ENCODE measurements at regions not wholly inside any gene's neighbourhood (a gene's known extent, or its start where the extent isn't known, plus 50 kb on each side); places are given as distances from the start of the nearest gene placed in this dataset.

DNA sequence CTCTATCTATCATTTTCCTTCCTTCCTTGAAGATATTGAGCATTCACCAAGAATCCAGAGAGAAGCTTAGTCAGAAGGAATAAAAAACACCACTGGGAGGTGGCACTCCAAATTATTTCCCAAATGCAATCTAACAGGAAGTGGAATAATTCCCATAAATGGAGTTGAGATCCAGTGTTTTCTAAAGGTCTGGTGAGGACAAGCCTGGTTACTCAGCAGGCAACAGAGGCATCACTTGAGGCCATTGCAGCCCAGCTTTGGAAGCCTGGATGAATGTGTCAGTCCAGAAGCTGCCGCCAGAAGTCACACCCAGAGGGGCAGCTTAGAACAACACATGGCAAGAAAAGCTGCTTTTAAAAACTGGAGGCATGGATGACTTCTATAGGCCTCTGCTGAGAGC lies 288.9 kb upstream of the KLF6 start:
- Histone ChIP-seq H3K36me3 (no peaks in the 10 kb centered on the region), H3K27me3 (no peaks in the 10 kb centered on the region), H3K4me3 (no peak overlapping the region), H3K9me3 (no peaks in the 10 kb centered on the region), H3K27ac (peak overlapping the region in 1 of 4 donors; percentile 35), H3K4me1 (peaks cover 0 to 28% (median 13%) of the 10 kb centered on the region in 4 donors)
- no peak for TF ChIP-seq EP300 (IDR thresholded peaks at IDR 0.05; ENCODE audit: low read depth)
- TF ChIP-seq POLR2A (IDR thresholded peaks at IDR 0.05) = no peak
- no peak for TF ChIP-seq POLR2AphosphoS5 (IDR thresholded peaks at IDR 0.05)
- TF ChIP-seq, protein P1, sequence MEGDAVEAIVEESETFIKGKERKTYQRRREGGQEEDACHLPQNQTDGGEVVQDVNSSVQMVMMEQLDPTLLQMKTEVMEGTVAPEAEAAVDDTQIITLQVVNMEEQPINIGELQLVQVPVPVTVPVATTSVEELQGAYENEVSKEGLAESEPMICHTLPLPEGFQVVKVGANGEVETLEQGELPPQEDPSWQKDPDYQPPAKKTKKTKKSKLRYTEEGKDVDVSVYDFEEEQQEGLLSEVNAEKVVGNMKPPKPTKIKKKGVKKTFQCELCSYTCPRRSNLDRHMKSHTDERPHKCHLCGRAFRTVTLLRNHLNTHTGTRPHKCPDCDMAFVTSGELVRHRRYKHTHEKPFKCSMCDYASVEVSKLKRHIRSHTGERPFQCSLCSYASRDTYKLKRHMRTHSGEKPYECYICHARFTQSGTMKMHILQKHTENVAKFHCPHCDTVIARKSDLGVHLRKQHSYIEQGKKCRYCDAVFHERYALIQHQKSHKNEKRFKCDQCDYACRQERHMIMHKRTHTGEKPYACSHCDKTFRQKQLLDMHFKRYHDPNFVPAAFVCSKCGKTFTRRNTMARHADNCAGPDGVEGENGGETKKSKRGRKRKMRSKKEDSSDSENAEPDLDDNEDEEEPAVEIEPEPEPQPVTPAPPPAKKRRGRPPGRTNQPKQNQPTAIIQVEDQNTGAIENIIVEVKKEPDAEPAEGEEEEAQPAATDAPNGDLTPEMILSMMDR (IDR thresholded peaks at IDR 0.05) = no peak
- 71% methylated on average over 1 of the region's 1 CpG; no CpG with 5 or more reads in 1 of the 2 donors for WGBS, 2 donors (ENCODE audit: low coverage in 1 of 2)
- in situ Hi-C loops (cut with MboI; ENCODE audit: low pct_ligation_motif_present in 1 of 4, low pct_unique_long_range_greater_than_20kb in 1 of 4, low sequenced_read_pairs in 3 of 4) (loop anchor here in 2 of 4 donors (25.0 kb wide), 3 partner anchors 88 to 612 kb away; no protein-coding TSS in a partner anchor), intact Hi-C loops (cut with DNase I; ENCODE audit: low total_unique reads) (no loop called here)
- no peak for DNase-seq

DNA sequence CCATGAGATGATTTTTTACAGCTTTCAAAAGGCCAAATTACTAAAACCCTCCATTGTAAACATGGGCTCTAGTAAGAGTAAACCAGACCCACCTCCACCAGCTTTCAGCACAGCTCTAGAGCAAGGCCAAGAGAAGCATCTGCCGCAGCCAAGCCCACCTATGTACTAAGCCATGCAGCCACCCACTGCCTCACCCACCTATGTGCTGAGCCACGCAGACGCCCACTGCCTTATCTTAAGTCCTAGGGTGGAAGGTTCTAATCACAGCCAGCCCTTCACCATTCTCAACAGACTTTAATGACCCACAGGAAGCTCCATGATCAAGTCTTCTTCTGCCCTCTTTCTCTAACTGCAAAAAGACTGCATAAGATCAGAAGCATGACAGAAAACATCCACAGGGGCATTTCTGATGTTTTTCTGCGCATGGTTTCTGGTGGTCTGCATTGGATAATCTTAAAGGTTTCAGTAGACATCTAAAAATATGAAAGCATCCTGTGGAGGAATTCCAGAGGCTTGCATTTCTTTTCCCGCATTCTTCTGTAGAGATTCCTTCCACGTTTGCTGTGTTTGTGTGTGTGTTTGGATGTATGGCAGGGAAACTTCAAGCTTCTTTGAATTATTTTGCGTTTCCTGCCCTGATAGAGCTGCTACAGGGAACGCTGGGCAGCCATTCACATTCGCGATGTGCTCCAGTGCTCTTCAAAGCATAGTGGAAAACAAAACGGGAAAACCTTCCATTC lies 286.1 kb upstream of the KLF6 start:
- TF ChIP-seq POLR2A (IDR thresholded peaks at IDR 0.05) (no peak), EP300 (IDR thresholded peaks at IDR 0.05; ENCODE audit: low read depth) (no peak), POLR2AphosphoS5 (IDR thresholded peaks at IDR 0.05) (no peak)
- TF ChIP-seq, protein P1 (IDR thresholded peaks at IDR 0.05) = no peak
- Histone ChIP-seq H3K36me3 (no peaks in the 10 kb centered on the region), H3K4me3 (no peak overlapping the region), H3K27ac (no peak overlapping the region), H3K27me3 (no peaks in the 10 kb centered on the region), H3K9me3 (no peaks in the 10 kb centered on the region), H3K4me1 (peaks cover 0 to 55% (median 32%) of the 10 kb centered on the region in 4 donors)
- in situ Hi-C loops (cut with MboI; ENCODE audit: low pct_ligation_motif_present in 1 of 4, low pct_unique_long_range_greater_than_20kb in 1 of 4, low sequenced_read_pairs in 3 of 4) = loop anchor here in 2 of 4 donors (25.0 kb wide), 3 partner anchors 91 to 609 kb away; no protein-coding TSS in a partner anchor
- intact Hi-C loops (cut with DNase I; ENCODE audit: low total_unique reads) = no loop called here
- DNase-seq = no peak
- 41 to 91% methylated on average over 2 to 11 of the region's 11 CpGs for WGBS, 2 donors (ENCODE audit: low coverage in 1 of 2)

DNA sequence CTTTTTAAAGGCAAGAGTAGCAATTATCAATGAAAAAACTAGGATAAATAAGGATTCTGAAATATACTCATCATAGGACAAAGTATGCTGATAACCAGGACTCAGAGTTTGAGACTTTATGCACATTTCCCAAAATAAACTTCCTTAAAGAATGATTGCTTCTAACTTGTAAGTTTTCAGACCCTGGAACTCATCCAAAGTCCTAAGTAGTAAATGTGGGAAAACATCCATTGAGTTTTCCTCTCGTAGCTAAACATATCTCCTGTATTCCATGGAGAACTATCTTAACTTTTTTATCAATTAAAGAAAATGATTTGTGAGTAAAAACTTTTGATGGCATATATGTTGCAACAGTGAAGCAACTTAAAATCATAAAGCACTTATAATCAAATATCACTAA lies 285.2 kb upstream of the KLF6 start:
- intact Hi-C loops (cut with DNase I; ENCODE audit: low total_unique reads) = no loop called here
- Histone ChIP-seq H3K36me3 (no peaks in the 10 kb centered on the region), H3K27ac (peak overlapping the region in 2 of 4 donors; percentile 87 to 91), H3K4me1 (peaks cover 0 to 57% (median 32%) of the 10 kb centered on the region in 4 donors), H3K27me3 (no peaks in the 10 kb centered on the region), H3K4me3 (no peak overlapping the region), H3K9me3 (no peaks in the 10 kb centered on the region)
- in situ Hi-C loops (cut with MboI; ENCODE audit: low pct_ligation_motif_present in 1 of 4, low pct_unique_long_range_greater_than_20kb in 1 of 4, low sequenced_read_pairs in 3 of 4) = loop anchor here in 2 of 4 donors (25.0 kb wide), 3 partner anchors 92 to 608 kb away; no protein-coding TSS in a partner anchor
- DNase-seq = no peak
- TF ChIP-seq POLR2AphosphoS5 (IDR thresholded peaks at IDR 0.05) = no peak
- no peak for TF ChIP-seq POLR2A (IDR thresholded peaks at IDR 0.05)
- TF ChIP-seq, protein P1 (IDR thresholded peaks at IDR 0.05) = no peak
- 29 to 30% methylated on average over 1 of the region's 1 CpG for WGBS, 2 donors (ENCODE audit: low coverage in 1 of 2)

DNA sequence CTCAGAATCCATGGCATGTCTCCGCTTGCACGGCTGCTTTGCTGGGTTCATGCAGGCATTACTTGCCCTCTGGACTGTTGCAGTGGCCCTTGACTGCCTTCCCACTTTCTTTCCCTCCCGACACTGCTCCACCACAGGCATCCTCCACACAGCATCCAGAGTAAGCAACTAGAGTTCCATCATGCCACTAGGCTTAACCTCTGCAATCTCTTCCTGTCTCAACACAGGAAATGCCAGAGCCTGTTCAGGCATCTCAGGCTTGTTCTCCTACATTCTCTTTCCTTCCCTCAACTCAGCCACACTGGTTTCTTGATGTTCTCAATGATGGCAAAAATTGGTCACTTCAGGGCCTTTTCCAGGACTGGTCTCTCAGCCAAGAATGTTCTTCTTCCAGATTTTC lies 284.5 kb upstream of the KLF6 start:
- no peaks in the 10 kb centered on the region for H3K36me3 ChIP-seq
- intact Hi-C loops (cut with DNase I; ENCODE audit: low total_unique reads) = no loop called here
- WGBS, 2 donors (ENCODE audit: low coverage in 1 of 2) = 83 to 100% methylated on average over 2 to 3 of the region's 3 CpGs

More for the DNA sequence above, 284.5 kb upstream of the KLF6 start:
- no peak for DNase-seq
- no peak overlapping the region for H3K4me3 ChIP-seq
- in situ Hi-C loops (cut with MboI; ENCODE audit: low pct_ligation_motif_present in 1 of 4, low pct_unique_long_range_greater_than_20kb in 1 of 4, low sequenced_read_pairs in 3 of 4) = loop anchor here in 2 of 4 donors (25.0 kb wide), 3 partner anchors 93 to 607 kb away; no protein-coding TSS in a partner anchor
- no peaks in the 10 kb centered on the region for H3K27me3 ChIP-seq
- TF ChIP-seq, protein P1 (IDR thresholded peaks at IDR 0.05) = no peak
- TF ChIP-seq POLR2A (IDR thresholded peaks at IDR 0.05) = no peak
- no peak for TF ChIP-seq EP300 (IDR thresholded peaks at IDR 0.05; ENCODE audit: low read depth)
- no peak for TF ChIP-seq POLR2AphosphoS5 (IDR thresholded peaks at IDR 0.05)
- no peaks in the 10 kb centered on the region for H3K9me3 ChIP-seq
- peaks cover 0 to 53% (median 30%) of the 10 kb centered on the region in 4 donors for H3K4me1 ChIP-seq
- peak overlapping the region in 2 of 4 donors; percentile 87 to 91 for H3K27ac ChIP-seq
